ENCODE measurements at regions not wholly inside any gene's neighbourhood (a gene's known extent, or its start where the extent isn't known, plus 50 kb on each side); places are given as distances from the start of the nearest gene placed in this dataset.
"Not testable (repeated sequence)": the region's sequence is repeated elsewhere in the genome, so short reads cannot be mapped to it uniquely, and the experiment has no call there.

DNA sequence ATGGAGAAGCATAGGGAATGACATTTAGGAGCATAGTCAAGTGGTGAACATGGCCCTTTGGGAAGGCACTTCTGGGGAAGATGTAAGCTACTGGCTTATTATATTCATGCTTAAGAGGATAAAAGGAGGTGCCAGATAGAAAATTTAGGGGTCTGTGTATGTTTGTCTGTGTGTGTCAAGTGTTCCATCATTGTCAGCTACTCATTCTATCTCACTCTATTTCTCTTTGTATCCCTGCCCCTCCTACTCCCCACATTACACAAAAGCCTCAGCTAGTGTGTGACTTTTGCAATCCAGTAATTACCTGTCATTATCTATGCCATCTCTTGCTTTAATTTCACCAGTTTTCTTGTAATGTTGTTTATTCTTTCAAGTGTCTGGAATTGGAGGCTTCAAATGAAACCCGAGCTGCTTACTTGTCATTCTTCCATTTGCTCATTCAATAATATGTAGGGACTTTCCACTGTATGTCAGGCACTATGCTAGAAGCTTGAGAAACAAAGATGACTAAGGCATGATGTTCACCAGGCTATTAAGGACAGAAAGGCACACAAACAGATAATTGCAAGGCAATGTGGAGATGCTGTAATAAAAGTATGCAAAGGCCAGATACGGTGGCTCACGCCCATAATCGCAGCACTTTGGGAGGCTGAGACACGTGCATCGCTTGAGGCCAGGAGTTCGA lies 229.8 kb upstream of the TEX13C start:
- DNase-seq (ENCODE audit: low read depth in 2 of 2), result no peak

DNA sequence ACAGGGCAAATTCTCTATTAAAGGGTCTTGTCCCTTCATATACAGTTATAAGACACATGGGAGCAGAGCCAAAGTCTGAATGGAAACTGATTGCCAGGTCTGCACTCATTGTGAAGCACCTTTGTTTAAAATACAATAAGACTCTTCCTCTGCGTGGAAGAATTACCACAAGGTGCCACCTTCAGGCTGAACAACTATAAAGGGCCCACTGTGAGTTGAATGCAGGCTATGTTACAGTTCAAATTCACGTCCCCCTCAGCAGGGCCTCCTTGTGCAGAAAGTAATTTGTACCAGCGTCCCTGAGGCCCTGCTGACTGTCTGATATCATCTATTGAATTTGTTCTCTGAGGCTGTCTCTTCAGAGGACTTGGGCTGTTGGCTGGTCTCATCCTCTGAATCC lies 225.8 kb upstream of the TEX13C start:
- no peak for DNase-seq (ENCODE audit: low read depth in 2 of 2)

- DNase-seq (ENCODE audit: low read depth in 2 of 2), result no peak
These were observed 224.8 kb upstream of the TEX13C start for GRCh38 chrX:125094901-125095300.

DNA sequence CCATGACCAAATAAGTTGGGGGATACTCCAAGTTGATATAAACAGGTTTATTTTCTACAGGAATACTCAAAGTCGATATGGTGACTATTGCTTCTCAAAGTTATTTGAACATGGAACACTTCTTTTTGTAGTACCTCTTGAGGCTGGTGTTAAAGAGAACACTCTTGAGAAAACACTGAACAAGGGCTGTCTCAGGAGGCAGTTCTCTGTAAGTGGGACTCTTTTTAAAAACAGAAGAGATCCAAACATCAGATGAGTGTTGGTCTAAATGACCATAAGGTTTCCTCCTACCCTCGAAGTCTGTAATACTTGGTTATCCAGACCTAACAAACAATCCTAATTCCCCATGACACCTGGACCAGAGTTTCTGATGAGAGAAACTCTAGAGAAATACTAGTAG lies 223.2 kb upstream of the TEX13C start:
- DNase-seq (ENCODE audit: low read depth in 2 of 2), result no peak

GRCh38 chrX:125096870-125097269 lies 222.8 kb upstream of the TEX13C start:
- no peak for DNase-seq (ENCODE audit: low read depth in 2 of 2)

DNA sequence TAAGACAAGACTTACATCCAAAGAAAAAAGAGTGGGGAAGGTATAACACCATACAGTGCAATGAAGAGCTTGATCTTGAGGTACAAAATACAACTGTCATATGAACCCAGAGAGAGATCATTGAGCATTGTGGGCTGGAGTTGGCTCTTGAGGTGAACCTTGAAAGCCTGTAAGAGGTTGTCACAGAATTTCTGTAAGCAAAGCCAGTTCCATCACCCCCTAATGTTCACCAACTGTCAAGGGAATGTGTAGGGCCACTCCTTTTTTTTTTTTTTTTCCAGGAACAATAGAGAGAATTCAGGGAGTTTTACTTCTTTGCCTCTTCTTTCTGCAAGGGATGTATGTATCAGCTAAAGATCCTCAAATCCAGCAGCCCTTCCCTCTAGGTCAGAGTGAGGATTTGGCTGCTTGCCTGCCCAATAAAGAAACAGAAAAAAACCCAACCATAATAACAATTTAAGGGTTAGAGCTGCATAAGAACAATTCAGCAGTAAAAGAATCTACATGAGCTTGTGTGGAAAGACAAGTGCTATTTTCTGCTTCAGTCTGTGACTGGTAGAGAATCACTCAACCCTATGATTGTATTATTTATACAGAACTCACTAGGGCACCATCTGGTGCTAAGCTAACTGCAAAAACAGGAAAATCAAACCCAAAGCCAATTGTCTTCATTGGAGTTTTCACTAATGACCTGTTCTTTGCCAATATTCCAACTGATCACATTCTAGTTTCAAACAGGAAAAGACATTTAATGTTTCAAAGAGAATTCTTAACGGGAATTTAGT lies 217.5 kb upstream of the TEX13C start:
- no peak for DNase-seq (ENCODE audit: low read depth in 2 of 2)

DNA sequence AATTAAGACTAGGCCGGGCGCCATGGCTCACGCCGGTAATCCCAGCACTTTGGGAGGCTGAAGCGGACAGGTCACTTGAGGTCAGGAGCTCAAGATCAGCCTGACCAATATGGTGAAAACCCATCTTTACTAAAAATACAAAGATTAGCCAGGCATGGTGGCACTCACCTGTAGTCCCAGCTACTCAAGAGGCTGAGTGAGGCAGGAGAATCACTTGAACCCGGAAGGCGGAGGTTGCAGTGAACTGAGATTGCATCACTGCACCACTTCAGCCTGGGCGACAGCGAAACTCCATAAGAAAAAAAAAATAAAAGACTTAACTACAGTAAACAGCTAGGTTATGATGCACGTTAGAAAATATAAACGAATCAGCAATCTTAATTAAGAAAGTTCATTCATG lies 216.0 kb upstream of the TEX13C start:
- no peak for DNase-seq (ENCODE audit: low read depth in 2 of 2)

DNA sequence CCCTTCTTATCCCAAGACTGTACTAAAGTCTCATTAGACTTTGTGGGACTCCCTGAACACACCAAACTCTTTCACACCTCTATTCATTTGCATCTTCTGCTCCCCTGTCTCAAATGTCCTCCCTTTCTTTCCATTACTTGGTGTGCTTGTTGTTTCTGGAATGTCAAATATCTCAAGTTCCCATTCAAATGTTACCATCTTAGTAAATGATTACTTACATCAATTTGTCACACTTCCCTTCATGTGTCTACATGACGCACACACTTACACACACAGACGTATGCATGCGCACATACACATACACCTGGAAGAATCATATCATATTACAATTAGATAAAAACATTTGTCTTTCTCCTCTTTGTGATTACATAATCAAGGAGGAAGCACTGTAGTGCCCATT lies 210.8 kb upstream of the TEX13C start:
- no peak for DNase-seq (ENCODE audit: low read depth in 2 of 2)

DNA sequence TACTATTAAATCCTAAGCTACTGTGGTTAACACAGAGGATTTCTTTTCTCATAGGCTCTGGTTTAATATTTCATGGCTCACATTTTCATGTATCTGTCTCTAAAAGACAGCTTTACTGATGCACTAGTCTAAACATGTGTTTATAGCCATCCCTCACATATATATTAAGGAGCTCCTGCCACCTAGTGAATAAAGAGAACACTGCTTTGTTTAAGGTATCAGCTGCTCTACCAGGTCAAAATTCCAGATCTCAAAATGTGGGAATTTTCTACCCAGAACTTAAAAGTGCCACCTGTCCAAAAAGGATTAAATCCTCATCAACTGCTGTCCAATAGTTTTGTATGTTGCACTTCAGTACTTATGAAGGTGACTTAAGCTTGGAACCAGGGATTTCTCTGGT lies 188.5 kb upstream of the TEX13C start:
- no peak for DNase-seq (ENCODE audit: low read depth in 2 of 2)

- no peak for DNase-seq (ENCODE audit: low read depth in 2 of 2)
These were observed 187.4 kb upstream of the TEX13C start for GRCh38 chrX:125132274-125132673.

DNA sequence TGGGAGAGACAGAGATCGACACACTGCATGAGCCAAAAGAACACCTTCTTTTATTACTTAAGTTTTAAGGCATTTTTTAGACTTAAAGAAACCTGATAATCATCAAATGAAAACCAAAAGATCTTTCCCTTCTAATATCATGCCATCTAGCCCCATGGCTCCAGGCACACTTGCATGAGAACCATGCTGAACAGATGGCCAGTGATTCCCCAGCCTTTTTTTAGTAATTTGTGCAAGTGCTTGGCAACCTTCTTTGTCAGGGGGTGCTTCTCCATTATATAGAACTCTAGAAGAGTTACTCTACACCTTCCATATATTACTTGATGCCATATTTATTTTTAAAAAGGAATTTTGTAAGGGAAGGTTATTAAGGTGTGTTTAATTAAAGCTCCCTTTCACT lies 182.2 kb upstream of the TEX13C start:
- no peak for DNase-seq (ENCODE audit: low read depth in 2 of 2)

DNA sequence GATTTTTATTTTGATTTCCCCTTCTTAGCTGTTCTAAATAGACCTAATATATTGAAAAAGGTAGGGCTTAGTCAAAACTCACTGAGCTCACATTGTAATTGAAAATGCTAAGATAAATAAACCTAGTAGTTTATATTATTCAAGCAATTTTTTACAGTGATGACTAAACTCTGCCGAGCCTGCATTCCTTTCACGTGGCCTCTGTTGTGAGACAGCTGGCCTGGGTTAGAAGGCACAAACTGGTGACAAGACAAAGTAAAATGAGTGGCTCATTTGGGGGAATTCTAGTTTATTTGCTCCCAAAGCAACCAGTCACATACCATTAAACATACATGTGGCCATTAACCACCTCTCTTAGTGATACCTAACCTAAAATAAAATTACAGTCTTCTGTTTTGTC lies 169.4 kb upstream of the TEX13C start:
- DNase-seq (ENCODE audit: low read depth in 2 of 2), result no peak

DNA sequence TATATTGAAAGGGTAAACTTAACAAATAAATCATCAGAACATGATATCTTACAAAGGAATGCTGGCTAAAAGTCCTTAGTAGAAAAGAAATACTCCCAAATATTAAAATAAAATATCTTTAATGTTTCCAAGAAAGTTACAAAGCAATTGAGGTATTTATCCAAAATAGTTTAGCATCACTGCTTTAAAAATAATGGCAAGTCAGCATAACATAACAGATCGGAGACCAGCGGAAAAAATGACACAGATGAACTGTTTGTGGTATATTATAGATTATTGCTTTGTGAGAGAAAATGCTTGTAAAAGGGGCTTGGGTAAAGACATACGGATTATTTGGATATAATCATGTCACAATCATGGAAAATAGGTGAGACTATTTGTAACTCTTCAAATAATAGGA lies 168.5 kb upstream of the TEX13C start:
- DNase-seq (ENCODE audit: low read depth in 2 of 2), result no peak

GRCh38 chrX:125152011-125152410 lies 167.7 kb upstream of the TEX13C start:
- DNase-seq (ENCODE audit: low read depth in 2 of 2), result no peak

- no peak for DNase-seq (ENCODE audit: low read depth in 2 of 2)
These were observed 166.1 kb upstream of the TEX13C start for GRCh38 chrX:125153621-125154020.

- not testable (repeated sequence) for DNase-seq (ENCODE audit: low read depth in 2 of 2)
These were observed 165.1 kb upstream of the TEX13C start for GRCh38 chrX:125154288-125155257.

DNA sequence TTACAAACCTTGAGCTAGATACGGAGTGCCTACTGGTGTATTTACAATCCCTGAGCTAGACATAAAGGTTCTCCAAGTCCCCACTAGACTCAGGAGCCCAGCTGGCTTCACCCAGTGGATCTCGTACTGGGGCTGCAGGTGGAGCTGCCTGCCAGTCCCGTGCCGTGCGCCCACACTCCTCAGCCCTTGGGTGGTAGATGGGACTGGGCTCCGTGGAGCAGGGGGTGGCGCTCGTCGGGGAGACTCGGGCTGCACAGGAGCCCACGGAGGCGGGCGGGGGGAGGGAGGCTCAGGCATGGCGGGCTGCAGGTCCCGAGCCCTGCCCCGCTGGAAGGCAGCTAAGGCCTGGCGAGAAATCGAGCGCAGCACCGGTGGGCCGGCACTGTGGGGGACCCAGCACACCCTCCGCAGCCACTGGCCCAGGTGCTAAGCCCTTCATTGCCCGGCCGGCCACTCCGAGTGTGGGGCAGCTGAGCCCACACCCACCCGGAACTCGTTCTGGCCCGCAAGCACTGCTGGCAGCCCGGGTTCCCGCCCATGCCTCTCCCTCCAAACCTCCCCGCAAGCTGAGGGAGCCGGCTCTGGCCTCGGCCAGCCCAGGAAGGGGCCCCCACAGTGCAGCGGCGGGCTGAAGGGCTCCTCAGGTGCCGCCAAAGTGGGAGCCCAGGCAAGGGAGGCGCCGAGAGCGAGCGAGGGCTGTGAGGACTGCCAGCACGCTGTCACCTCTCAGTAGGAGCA lies 164.2 kb upstream of the TEX13C start:
- not testable (repeated sequence) for DNase-seq (ENCODE audit: low read depth in 2 of 2)

DNA sequence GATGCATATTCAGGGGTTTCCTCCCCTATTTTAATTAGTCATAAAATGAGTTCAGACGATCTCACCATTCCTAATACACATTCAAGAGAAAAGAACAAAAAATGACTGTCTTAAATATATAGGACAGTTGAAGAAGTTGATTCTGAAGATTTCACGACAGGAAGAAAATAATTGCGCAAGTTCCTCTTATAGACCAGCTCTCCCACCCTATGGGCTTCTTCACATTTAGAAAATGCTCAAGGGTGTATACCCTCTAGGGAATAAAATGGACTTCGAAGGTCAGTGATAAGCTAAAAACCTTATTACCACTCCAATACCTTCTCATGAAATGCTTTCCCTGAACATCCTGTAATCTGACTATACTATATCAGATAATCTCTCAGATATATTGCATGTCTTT lies 149.2 kb upstream of the TEX13C start:
- no peak for DNase-seq (ENCODE audit: low read depth in 2 of 2)

- no peak for DNase-seq (ENCODE audit: low read depth in 2 of 2)
These were observed 147.1 kb upstream of the TEX13C start for GRCh38 chrX:125172531-125172930.

DNA sequence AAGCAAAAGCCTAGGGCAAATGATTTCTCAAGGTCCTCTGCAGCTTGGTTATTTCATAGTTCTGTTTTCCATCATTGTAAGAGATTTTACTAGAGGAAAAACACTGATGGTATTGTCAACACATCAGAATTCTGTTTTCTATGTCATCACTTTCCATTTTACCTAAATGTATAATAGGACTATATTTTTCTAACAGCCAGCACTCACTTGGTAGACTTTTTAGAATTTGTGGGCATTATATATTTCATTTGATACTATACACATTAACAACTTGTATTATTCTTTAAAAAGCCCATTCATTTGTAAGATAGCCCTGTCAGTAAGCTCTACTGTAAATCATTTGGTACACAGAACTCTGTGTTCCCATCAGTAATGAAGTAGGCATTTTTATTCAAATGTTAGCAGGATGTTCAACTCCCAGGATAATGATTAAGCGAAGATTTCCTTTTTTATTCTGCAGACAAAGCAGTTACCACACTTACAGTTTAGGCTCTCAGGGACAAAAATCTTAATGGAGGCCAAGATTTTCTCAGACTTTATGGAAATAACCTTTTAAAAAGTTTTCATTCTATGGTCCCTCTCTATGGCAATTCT lies 143.6 kb upstream of the TEX13C start:
- DNase-seq (ENCODE audit: low read depth in 2 of 2), result no peak

- DNase-seq (ENCODE audit: low read depth in 2 of 2), result no peak
These were observed 125.8 kb upstream of the TEX13C start for GRCh38 chrX:125193921-125194320.

Data from fibroblast of skin of left biceps (primary cell).